GM19372 (cell line): ENCODE measurements at regions not wholly inside any gene's neighbourhood (a gene's known extent, or its start where the extent isn't known, plus 50 kb on each side); places are given as distances from the start of the nearest gene placed in this dataset.

Experiments
- ATAC-seq: cut with Tn5 transposase; IDR thresholded peaks from one replicate; pipeline ENCODE4 v1.9.1; 2021; ENCODE audit warnings: mild to moderate bottlenecking, low read depth, moderate library complexity; ENCODE audit not compliant: unreplicated experiment

DNA sequence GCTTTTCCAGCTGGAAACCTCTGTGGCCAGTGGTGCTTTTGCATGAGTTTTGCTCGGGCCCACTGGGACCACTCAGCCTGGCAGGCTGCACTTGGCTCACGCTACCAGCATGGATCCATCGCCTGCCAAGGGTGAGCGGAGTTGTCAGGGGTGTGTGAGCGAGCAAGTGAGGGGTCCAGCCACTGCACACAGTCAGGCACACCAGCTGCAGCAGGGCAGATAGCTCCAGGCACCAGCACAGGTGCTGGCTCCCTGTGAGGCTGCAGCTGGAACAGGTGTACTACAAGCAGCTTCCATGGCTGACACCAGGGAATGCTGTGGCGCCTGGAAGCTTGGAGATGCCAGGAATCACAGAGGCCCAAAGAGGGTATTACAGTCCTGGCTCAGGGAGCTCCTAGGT is 391.2 kb upstream of the SGCD start:
- no peak for ATAC-seq

GRCh38 chr5:155936520-155937406 is 390.2 kb upstream of the SGCD start:
- no peak for ATAC-seq

- ATAC-seq: no peak
These were observed 388.9 kb upstream of the SGCD start for GRCh38 chr5:155938051-155938450.

DNA sequence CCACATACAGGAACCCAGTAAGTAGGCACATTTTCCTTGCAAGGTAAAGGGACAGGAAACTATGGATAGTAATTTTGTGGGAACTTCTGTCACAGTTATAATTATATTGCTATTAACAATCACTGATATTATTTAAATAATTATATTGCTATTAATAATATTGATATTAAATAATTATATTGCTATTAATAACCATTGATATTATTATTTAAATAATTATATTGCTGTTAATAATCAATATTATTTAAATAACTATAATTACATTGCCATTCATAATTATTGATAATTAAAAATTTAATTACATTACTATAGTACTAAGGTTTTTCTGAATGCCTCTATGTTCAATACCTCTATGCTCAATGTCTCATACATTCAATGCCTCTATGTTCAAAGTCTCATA is 385.6 kb upstream of the SGCD start:
- ATAC-seq: no peak

GRCh38 chr5:155943516-155944407 is 383.2 kb upstream of the SGCD start:
- ATAC-seq: peak; percentile 90

GRCh38 chr5:155947394-155948062 is 379.4 kb upstream of the SGCD start:
- ATAC-seq: no peak

- no peak for ATAC-seq
These were observed 378.4 kb upstream of the SGCD start for GRCh38 chr5:155948576-155948975.

- no peak for ATAC-seq
These were observed 374.4 kb upstream of the SGCD start for GRCh38 chr5:155952486-155953089.

GRCh38 chr5:155953335-155953734 is 373.6 kb upstream of the SGCD start:
- ATAC-seq: no peak

DNA sequence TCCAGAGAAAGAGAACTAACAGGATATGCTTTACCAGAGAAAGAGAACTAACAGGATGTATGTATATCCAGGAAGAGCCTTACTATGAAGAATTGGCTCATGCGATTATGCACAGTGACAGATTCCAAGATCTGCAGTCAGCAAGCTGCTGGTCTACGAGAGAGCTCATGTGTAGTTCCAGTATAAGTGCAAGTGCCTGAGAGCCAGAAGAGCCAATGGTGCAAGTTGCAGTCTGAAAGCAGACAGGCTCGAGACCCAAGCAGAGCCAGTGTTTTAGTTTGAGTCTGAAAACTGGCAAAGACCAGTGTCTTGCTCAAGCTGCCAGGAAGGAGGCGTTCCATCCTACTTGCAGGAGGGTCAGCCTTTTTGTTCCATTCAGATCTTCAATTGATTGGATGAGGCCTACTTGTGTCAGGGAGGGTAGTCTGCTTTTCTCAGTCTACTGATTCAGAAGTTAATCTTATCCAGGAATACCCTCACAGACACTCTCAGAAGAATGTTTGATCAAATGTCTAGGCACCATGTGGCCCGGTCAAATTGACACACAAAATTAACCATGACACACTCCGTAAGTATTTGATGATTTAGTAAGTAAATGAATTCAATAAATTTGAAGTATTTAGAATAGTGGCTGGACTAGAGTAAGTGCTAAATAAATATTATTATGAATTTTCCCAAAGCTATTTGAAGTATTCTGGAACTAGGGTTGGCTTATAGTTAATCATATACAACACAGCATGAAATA is 372.1 kb upstream of the SGCD start:
- ATAC-seq: no peak

DNA sequence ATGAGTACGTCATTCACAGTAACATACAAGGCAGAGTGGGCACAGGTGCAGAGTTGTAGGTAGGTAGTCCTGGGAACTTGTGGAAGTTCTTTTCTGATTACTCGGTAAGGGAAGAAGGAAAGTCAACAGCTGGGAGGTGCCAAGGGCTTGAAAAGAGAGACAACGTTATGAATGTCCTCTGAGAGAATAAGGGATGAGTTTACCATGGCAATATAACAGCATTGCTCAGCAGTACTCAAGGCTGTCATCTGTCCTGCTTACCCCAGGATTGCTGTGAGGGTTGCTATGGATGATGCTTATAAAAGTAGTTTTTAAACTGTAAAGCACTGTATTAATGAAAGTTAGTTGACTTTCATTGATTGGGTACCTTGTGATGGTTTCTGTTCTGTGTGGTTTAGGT is 369.1 kb upstream of the SGCD start:
- no peak for ATAC-seq

GRCh38 chr5:155959082-155959481 is 367.9 kb upstream of the SGCD start:
- ATAC-seq: no peak

GRCh38 chr5:155960177-155960576 is 366.8 kb upstream of the SGCD start:
- no peak for ATAC-seq

- ATAC-seq: no peak
These were observed 357.4 kb upstream of the SGCD start for GRCh38 chr5:155969537-155969936.

- no peak for ATAC-seq
These were observed 352.6 kb upstream of the SGCD start for GRCh38 chr5:155974369-155974768.

DNA sequence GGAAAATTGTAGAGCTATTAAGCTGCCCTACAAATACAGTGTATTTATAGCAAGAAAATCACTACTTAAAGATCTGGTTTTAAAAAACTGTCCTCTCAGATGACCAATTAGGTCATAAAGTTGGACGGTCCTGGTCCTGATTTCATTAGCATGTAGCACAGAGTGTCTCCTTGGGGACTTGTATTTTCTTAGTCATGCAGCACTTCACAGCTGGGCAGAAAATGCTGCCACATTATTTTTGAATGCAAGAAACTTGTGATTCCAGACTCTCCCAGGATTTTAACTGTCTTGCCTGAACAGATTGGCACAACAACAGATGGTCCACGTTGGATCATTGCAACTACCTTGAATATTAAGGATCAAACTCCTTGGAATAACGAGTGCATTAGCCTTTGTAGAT is 348.1 kb upstream of the SGCD start:
- no peak for ATAC-seq

GRCh38 chr5:155982354-155982753 is 344.6 kb upstream of the SGCD start:
- no peak for ATAC-seq

DNA sequence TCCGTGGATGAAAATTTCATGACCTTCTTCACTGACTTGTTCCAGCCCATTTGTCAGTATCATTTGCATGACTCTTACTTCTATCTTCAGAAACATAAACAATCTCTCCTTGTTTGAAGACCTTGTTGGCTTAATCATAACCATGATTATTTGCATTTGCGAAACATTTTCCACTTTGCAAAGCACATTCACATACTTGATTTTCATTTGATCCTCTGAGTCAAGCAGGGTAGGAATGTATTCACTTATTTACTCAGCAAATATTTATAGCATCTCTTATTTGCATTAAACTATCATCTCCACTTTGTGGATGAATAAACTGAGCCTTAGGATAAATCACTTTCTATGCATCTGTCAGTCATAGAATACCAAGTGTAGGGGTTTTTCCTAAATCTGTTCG is 343.0 kb upstream of the SGCD start:
- ATAC-seq: no peak

DNA sequence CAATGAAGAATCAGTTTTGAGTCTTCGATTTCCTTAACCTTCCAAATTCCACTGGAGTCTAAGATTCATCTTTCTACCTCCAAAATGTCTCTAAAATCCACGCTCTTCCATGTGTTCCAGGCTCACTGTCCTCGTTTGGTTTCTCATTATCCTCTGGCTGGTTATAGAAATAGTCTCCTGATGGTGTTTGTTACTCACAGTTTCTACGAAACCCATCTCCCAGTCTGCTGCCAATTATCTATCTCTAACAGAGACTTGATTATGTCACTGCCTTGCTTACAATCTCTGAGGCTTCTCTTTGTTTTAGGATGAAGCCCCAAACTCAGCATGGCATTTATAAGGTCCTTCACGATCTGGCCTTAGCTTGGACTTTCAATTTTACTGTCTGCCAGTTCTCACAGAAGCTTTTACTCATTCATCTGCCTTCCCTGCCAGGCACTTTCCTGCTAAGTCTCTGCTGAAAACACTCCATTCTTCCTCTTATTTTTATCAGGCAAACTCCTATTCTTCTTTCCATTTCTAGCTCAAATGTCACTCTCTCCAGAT is 339.6 kb upstream of the SGCD start:
- ATAC-seq: no peak

- no peak for ATAC-seq
These were observed 337.1 kb upstream of the SGCD start for GRCh38 chr5:155989879-155990278.
